Small intestine (tissue), 7 donors: ENCODE measurements at regions not wholly inside any gene's neighbourhood (a gene's known extent, or its start where the extent isn't known, plus 50 kb on each side); places are given as distances from the start of the nearest gene placed in this dataset.

Source experiments
- DNase-seq, 2 donors: peaks; one replicate each; pipeline versions ENCODE4 v3.0.0 to v3.0.0-alpha.2; 2013
- FAIRE-seq: peaks from 2 replicates; lab custom pipeline; 2012; peaks lifted over from hg19 to GRCh38; lab: Jason Lieb, UNC
- H3K27ac ChIP-seq, 3 donors: one replicate each; pipeline ENCODE4 v1.5.1; 2013; ENCODE audit warnings: low read length in 2 of 3, mild to moderate bottlenecking in 2 of 3, control low read depth in 1 of 3, inconsistent platforms in 1 of 3, low read depth in 1 of 3, moderate library complexity in 1 of 3
- H3K27me3 ChIP-seq, 3 donors: one replicate each; pipeline ENCODE4 v1.6.1; 2013; ENCODE audit warnings: low read length in 3 of 3, inconsistent platforms in 1 of 3; ENCODE audit not compliant: control insufficient read depth in 3 of 3, insufficient read depth in 3 of 3
- H3K36me3 ChIP-seq, 3 donors: one replicate each; pipeline ENCODE4 v1.6.1; 2013; ENCODE audit warnings: low read length in 3 of 3, inconsistent platforms in 1 of 3, low read depth in 1 of 3, mild to moderate bottlenecking in 1 of 3, moderate library complexity in 1 of 3; ENCODE audit not compliant: control insufficient read depth in 3 of 3, insufficient read depth in 2 of 3
- H3K4me1 ChIP-seq, 3 donors: one replicate each; pipeline ENCODE4 v1.6.1; 2013; ENCODE audit warnings: low read length in 2 of 3, inconsistent platforms in 1 of 3, low read depth in 1 of 3, mild to moderate bottlenecking in 1 of 3, moderate library complexity in 1 of 3; ENCODE audit not compliant: control insufficient read depth in 3 of 3, insufficient read depth in 2 of 3
- H3K4me3 ChIP-seq, 3 donors: one replicate each; pipeline ENCODE4 v1.5.1; 2013; ENCODE audit warnings: low read length in 3 of 3, control low read depth in 1 of 3, inconsistent platforms in 1 of 3, low read depth in 1 of 3, mild to moderate bottlenecking in 1 of 3, moderate library complexity in 1 of 3
- H3K9me3 ChIP-seq, 2 donors: one replicate each; pipeline ENCODE4 v1.6.1; 2013; ENCODE audit warnings: low read depth in 1 of 2, low read length in 1 of 2; ENCODE audit not compliant: control insufficient read depth in 2 of 2, insufficient read depth in 1 of 2
- WGBS, 3 donors: extraction: QIAGEN DNeasy Blood & Tissue Kit; methylation state at CpG; one replicate each; pipeline ENCODE4 v1.1.7; 2013; 5-methylcytosine and 5-hydroxymethylcytosine counted together
- donor health status: healthy with polysubstance abuse.
- donor health status: control.
- donor health status: control.
- donor health status: Bipolar disorder and iron deficiency.
- donor health status: healthy.

GRCh38 chr5:89878140-89879132 is 531.1 kb downstream of the CETN3 start:
- no peak overlapping the region for H3K4me3 ChIP-seq
- H3K4me1 ChIP-seq = no peaks in the 10 kb centered on the region
- H3K36me3 ChIP-seq = no peaks in the 10 kb centered on the region
- H3K27ac ChIP-seq = no peak overlapping the region
- H3K27me3 ChIP-seq = no peaks in the 10 kb centered on the region
- no peaks in the 10 kb centered on the region for H3K9me3 ChIP-seq
- FAIRE-seq (no peak), DNase-seq (no peak)
- 70 to 82% (median 71%) methylated on average over 9 of the region's 9 CpGs for WGBS, 3 donors

- no peaks in the 10 kb centered on the region for H3K9me3 ChIP-seq
- no peaks in the 10 kb centered on the region for H3K36me3 ChIP-seq
- H3K27ac ChIP-seq = no peak overlapping the region
- FAIRE-seq (no peak), DNase-seq (no peak)
- H3K27me3 ChIP-seq = no peaks in the 10 kb centered on the region
- H3K4me3 ChIP-seq = no peak overlapping the region
- WGBS, 3 donors = 15 to 42% (median 18%) methylated on average over 2 of the region's 2 CpGs
- no peaks in the 10 kb centered on the region for H3K4me1 ChIP-seq
These were observed 537.6 kb downstream of the CETN3 start for GRCh38 chr5:89871906-89872305.

GRCh38 chr5:89869346-89869745 is 540.2 kb downstream of the CETN3 start:
- DNase-seq (no peak), FAIRE-seq (no peak)
- Histone ChIP-seq H3K9me3 (no peaks in the 10 kb centered on the region), H3K27me3 (no peaks in the 10 kb centered on the region), H3K36me3 (no peaks in the 10 kb centered on the region), H3K4me3 (no peak overlapping the region), H3K27ac (no peak overlapping the region), H3K4me1 (no peaks in the 10 kb centered on the region)
- 86 to 94% (median 87%) methylated on average over 2 of the region's 2 CpGs for WGBS, 3 donors

- Histone ChIP-seq H3K36me3 (no peaks in the 10 kb centered on the region), H3K27me3 (no peaks in the 10 kb centered on the region), H3K9me3 (no peaks in the 10 kb centered on the region), H3K4me1 (no peaks in the 10 kb centered on the region), H3K27ac (no peak overlapping the region), H3K4me3 (no peak overlapping the region)
- FAIRE-seq (no peak), DNase-seq (no peak)
- WGBS, 3 donors = 66 to 74% (median 71%) methylated on average over 3 of the region's 3 CpGs
These were observed 543.1 kb downstream of the CETN3 start for GRCh38 chr5:89866410-89866809.

GRCh38 chr5:89864941-89865340 is 544.6 kb downstream of the CETN3 start:
- Histone ChIP-seq H3K27ac (no peak overlapping the region), H3K36me3 (no peaks in the 10 kb centered on the region), H3K4me3 (no peak overlapping the region), H3K4me1 (no peaks in the 10 kb centered on the region), H3K9me3 (no peaks in the 10 kb centered on the region), H3K27me3 (no peaks in the 10 kb centered on the region)
- FAIRE-seq = no peak
- DNase-seq = no peak
- WGBS, 3 donors = 37 to 78% (median 56%) methylated on average over 1 of the region's 1 CpG

- Histone ChIP-seq H3K27ac (no peak overlapping the region), H3K4me3 (no peak overlapping the region), H3K4me1 (no peaks in the 10 kb centered on the region), H3K36me3 (no peaks in the 10 kb centered on the region), H3K27me3 (no peaks in the 10 kb centered on the region), H3K9me3 (no peaks in the 10 kb centered on the region)
- FAIRE-seq = no peak
- DNase-seq = no peak
- 79 to 88% (median 80%) methylated on average over 5 of the region's 5 CpGs for WGBS, 3 donors
These were observed 551.8 kb downstream of the CETN3 start for GRCh38 chr5:89857790-89858189.

- Histone ChIP-seq H3K36me3 (no peaks in the 10 kb centered on the region), H3K9me3 (no peaks in the 10 kb centered on the region), H3K27ac (no peak overlapping the region), H3K4me1 (no peaks in the 10 kb centered on the region), H3K27me3 (no peaks in the 10 kb centered on the region), H3K4me3 (no peak overlapping the region)
- FAIRE-seq (no peak), DNase-seq (no peak)
- WGBS, 3 donors = 77 to 91% (median 88%) methylated on average over 2 of the region's 2 CpGs
These were observed 554.1 kb downstream of the CETN3 start for GRCh38 chr5:89855417-89855816.

GRCh38 chr5:89851911-89852310 is 557.6 kb downstream of the CETN3 start:
- DNase-seq (no peak), FAIRE-seq (no peak)
- Histone ChIP-seq H3K4me3 (no peak overlapping the region), H3K9me3 (no peaks in the 10 kb centered on the region), H3K27me3 (no peaks in the 10 kb centered on the region), H3K27ac (no peak overlapping the region), H3K36me3 (no peaks in the 10 kb centered on the region), H3K4me1 (no peaks in the 10 kb centered on the region)
- WGBS, 3 donors = 59 to 76% (median 61%) methylated on average over 3 of the region's 3 CpGs

- FAIRE-seq (no peak), DNase-seq (no peak)
- Histone ChIP-seq H3K4me1 (no peaks in the 10 kb centered on the region), H3K9me3 (no peaks in the 10 kb centered on the region), H3K4me3 (no peak overlapping the region), H3K27ac (no peak overlapping the region), H3K27me3 (no peaks in the 10 kb centered on the region), H3K36me3 (no peaks in the 10 kb centered on the region)
These were observed 559.1 kb downstream of the CETN3 start for GRCh38 chr5:89850513-89850865.
